IMR-90 (cell line): ENCODE measurements at regions not wholly inside any gene's neighbourhood (a gene's known extent, or its start where the extent isn't known, plus 50 kb on each side); places are given as distances from the start of the nearest gene placed in this dataset.

ENCODE experiments used
- ATAC-seq: fragments of 200-7000 bp; cut with Tn5 transposase; 2 replicates; pipeline ENCODE4 v1.9.1; 2020; ENCODE audit warnings: low read depth, mild to moderate bottlenecking, moderate library complexity
- BruUV-seq: library from RNA; stranded (reverse); fragments of 400-500 nt; replicated peaks from 2 replicates; lab custom pipeline; 2021; lab: Mats Ljungman, UMichigan
- CTCF ChIA-PET: fragments of 300-600 bp; formaldehyde crosslinking; extraction: SDS; loops from one replicate; lab custom pipeline; 2021; ENCODE audit warnings: antibody characterized with exemption; lab: Yijun Ruan, JAX
- POLR2A ChIA-PET: fragments of 300-600 bp; sonication (Branson Sonifier 250); formaldehyde crosslinking; loops from one replicate; lab custom pipeline; 2022; ENCODE audit warnings: antibody characterized with exemption; ENCODE audit not compliant: unreplicated experiment; lab: Charles Lee
- DNase-seq: peaks from one replicate; pipeline ENCODE4 v3.0.0; 2013
- H2AFZ ChIP-seq: replicated peaks from 2 replicates; pipeline ENCODE3; 2013; ENCODE audit warnings: low read length, mild to moderate bottlenecking; ENCODE audit not compliant: poor library complexity
- H2AK5ac ChIP-seq: 2 replicates; pipeline ENCODE4 v1.6.1; 2013; ENCODE audit warnings: low read depth, low read length, inconsistent platforms
- H2AK9ac ChIP-seq: replicated peaks from 2 replicates; pipeline ENCODE3; 2013; ENCODE audit warnings: mild to moderate bottlenecking, low read depth, low read length, moderate library complexity; ENCODE audit not compliant: poor library complexity
- H2BK120ac ChIP-seq: 2 replicates; pipeline ENCODE4 v1.6.1; 2013; ENCODE audit warnings: low read depth, low read length, inconsistent platforms
- H2BK15ac ChIP-seq: 3 replicates; pipeline ENCODE4 v1.6.1; 2013; ENCODE audit warnings: low read depth, low read length, inconsistent platforms
- H2BK20ac ChIP-seq: 2 replicates; pipeline ENCODE4 v1.6.1; 2013; ENCODE audit warnings: low read depth, mild to moderate bottlenecking, inconsistent platforms, low read length, moderate library complexity
- H2BK5ac ChIP-seq: 2 replicates; pipeline ENCODE4 v1.6.1; 2013; ENCODE audit warnings: mild to moderate bottlenecking, low read depth, low read length, inconsistent platforms; ENCODE audit not compliant: poor library complexity, severe bottlenecking
- H3K14ac ChIP-seq: replicated peaks from 2 replicates; pipeline ENCODE4 v1.6.1; 2013; ENCODE audit warnings: low read depth, low read length, inconsistent platforms
- H3K18ac ChIP-seq: 2 replicates; pipeline ENCODE4 v1.6.1; 2013; ENCODE audit warnings: low read depth, low read length, control low read depth
- H3K23ac ChIP-seq: 2 replicates; pipeline ENCODE4 v1.6.1; 2013; ENCODE audit warnings: low read depth, low read length, inconsistent platforms
- H3K27ac ChIP-seq: 2 replicates; pipeline ENCODE4 v1.5.1; 2013; ENCODE audit warnings: mild to moderate bottlenecking, control low read depth, low read length; ENCODE audit not compliant: insufficient read depth
- H3K27me3 ChIP-seq: 2 replicates; pipeline ENCODE4 v1.6.1; 2013; ENCODE audit warnings: low read length; ENCODE audit not compliant: control insufficient read depth, insufficient read depth
- H3K36me3 ChIP-seq: 2 replicates; pipeline ENCODE4 v1.6.1; 2013; ENCODE audit warnings: low read length, mixed read lengths; ENCODE audit not compliant: control insufficient read depth, insufficient read depth
- H3K4ac ChIP-seq: 2 replicates; pipeline ENCODE4 v1.6.1; 2013; ENCODE audit warnings: low read depth, low read length, inconsistent platforms
- H3K4me1 ChIP-seq: 2 replicates; pipeline ENCODE4 v1.6.1; 2013; ENCODE audit warnings: low read length, mixed read lengths; ENCODE audit not compliant: control insufficient read depth, insufficient read depth
- H3K4me2 ChIP-seq: 2 replicates; pipeline ENCODE4 v1.6.1; 2013; ENCODE audit warnings: low read depth, mild to moderate bottlenecking, control low read depth, low read length, moderate library complexity
- H3K4me3 ChIP-seq: 2 replicates; pipeline ENCODE4 v1.5.1; 2013; ENCODE audit warnings: low read depth, mild to moderate bottlenecking, control low read depth, low read length, moderate library complexity; ENCODE audit not compliant: insufficient read depth
- H3K56ac ChIP-seq: 2 replicates; pipeline ENCODE4 v1.6.1; 2013; ENCODE audit warnings: low read length, inconsistent platforms; ENCODE audit not compliant: insufficient read depth; ENCODE audit errors: extremely low read depth
- H3K79me1 ChIP-seq, 2 experiments: 2 replicates each; pipeline ENCODE4 v1.6.1; 2013; ENCODE audit warnings: low read length in 2 of 2, inconsistent platforms in 1 of 2, low read depth in 1 of 2
- H3K9ac ChIP-seq: 2 replicates; pipeline ENCODE4 v1.6.1; 2013; ENCODE audit warnings: low read depth, low read length, control low read depth
- H3K9me1 ChIP-seq: 2 replicates; pipeline ENCODE4 v1.6.1; 2013; ENCODE audit warnings: low read length, inconsistent platforms; ENCODE audit not compliant: insufficient read depth
- H3K9me3 ChIP-seq: 2 replicates; pipeline ENCODE4 v1.6.1; 2013; ENCODE audit warnings: low read length; ENCODE audit not compliant: control insufficient read depth, insufficient read depth
- H4K20me1 ChIP-seq: 2 replicates; pipeline ENCODE4 v1.6.1; 2013; ENCODE audit warnings: low read length, inconsistent platforms; ENCODE audit not compliant: insufficient read depth
- H4K5ac ChIP-seq: 2 replicates; pipeline ENCODE4 v1.6.1; 2013; ENCODE audit warnings: mild to moderate bottlenecking, low read depth, low read length, control low read depth
- H4K8ac ChIP-seq, 2 experiments: 2 replicates each; pipeline ENCODE4 v1.6.1; 2013; ENCODE audit warnings: low read depth in 2 of 2, low read length in 2 of 2, control low read depth in 1 of 2, inconsistent platforms in 1 of 2
- H4K91ac ChIP-seq: 2 replicates; pipeline ENCODE4 v1.6.1; 2013; ENCODE audit warnings: low read depth, low read length, inconsistent platforms; ENCODE audit not compliant: insufficient read depth
- CTCF ChIP-seq: conservative IDR thresholded peaks from 2 replicates; pipeline ENCODE4 v1.5.1; 2012; ENCODE audit warnings: mild to moderate bottlenecking, low read depth, low read length, improper control_type of control experiment
- MAFK ChIP-seq: IDR thresholded peaks from 2 replicates; pipeline ENCODE4 v1.6.1; 2012; ENCODE audit warnings: low read depth, low read length, improper control_type of control experiment
- POLR2A ChIP-seq: IDR thresholded peaks from 2 replicates; pipeline ENCODE4 v1.6.1; 2012; ENCODE audit warnings: mild to moderate bottlenecking, low read depth, low read length
- RFX5 ChIP-seq: IDR thresholded peaks from 2 replicates; pipeline ENCODE4 v1.8.0; 2012; ENCODE audit warnings: low read depth, mild to moderate bottlenecking, low read length, moderate library complexity
- SMC3 ChIP-seq: fragments of 150-350 bp; IDR thresholded peaks from 2 replicates; pipeline ENCODE4 v1.6.1; 2016; ENCODE audit warnings: low read depth, mild to moderate bottlenecking, antibody characterized with exemption, low read length, moderate library complexity
- USF2 ChIP-seq: fragments of 150-350 bp; IDR thresholded peaks from 2 replicates; pipeline ENCODE4 v1.6.1; 2017; ENCODE audit warnings: mild to moderate bottlenecking, antibody characterized with exemption, low read length, low read depth
- WGBS, 2 experiments: methylation state at CpG; one replicate each; pipeline versions ENCODE4 v1.1.5 to v1.1.7; 2013; ENCODE audit warnings: missing lambda C conversion rate in 2 of 2; ENCODE audit not compliant: insufficient read length in 1 of 2; ENCODE audit errors: extremely low coverage in 2 of 2; 5-methylcytosine and 5-hydroxymethylcytosine counted together
- dilution Hi-C: fragments of 300-500 bp; cut with HindIII; formaldehyde crosslinking; loops from one replicate; pipeline ENCODE4 v1.14.3; 2018; ENCODE audit warnings: low sequenced_read_pairs; ENCODE audit not compliant: unreplicated experiment
- in situ Hi-C: fragments of 300-500 bp; cut with MboI; formaldehyde crosslinking; loops from 3 replicates; pipeline ENCODE4 v1.14.3; 2019; ENCODE audit warnings: low sequenced_read_pairs, inconsistent platforms, mixed read lengths
- intact Hi-C: fragments of 100-400 bp; cut with micrococcal nuclease; formaldehyde crosslinking; loops from 2 replicates; pipeline ENCODE4 v1.10.0; 2022

- Histone ChIP-seq H3K9me3 (no peaks in the 10 kb centered on the region), H3K9ac (no peak overlapping the region), H2AFZ (peak overlapping the region; percentile 1), H4K20me1 (no peaks in the 10 kb centered on the region), H2AK5ac (no peak overlapping the region), H3K4me3 (no peak overlapping the region), H3K36me3 (no peaks in the 10 kb centered on the region), H3K18ac (no peak overlapping the region), H2BK20ac (no peak overlapping the region), H4K5ac (no peak overlapping the region), H3K23ac (no peak overlapping the region), H4K91ac (no peak overlapping the region), H3K4me1 (no peaks in the 10 kb centered on the region), H2AK9ac (no peak overlapping the region), H3K14ac (no peak overlapping the region), H3K27me3 (peaks cover 8% of the 10 kb centered on the region), H3K9me1 (no peaks in the 10 kb centered on the region), H3K56ac (no peak overlapping the region), H3K4ac (no peak overlapping the region), H2BK5ac (no peak overlapping the region), H3K27ac (no peak overlapping the region), H4K8ac (no peak overlapping the region), H3K4me2 (no peak overlapping the region), H3K79me1 (no peaks in the 10 kb centered on the region), H2BK120ac (no peak overlapping the region), H2BK15ac (no peak overlapping the region)
- dilution Hi-C loops: no loop called here
- ChIA-PET CTCF (no interaction called here), POLR2A (no interaction called here)
- DNase-seq (no peak), ATAC-seq (no peak)
- no TSS peak for BruUV-seq
- in situ Hi-C loops: no loop called here
- no peak for TF ChIP-seq CTCF
- TF ChIP-seq MAFK: no peak
- no peak for TF ChIP-seq RFX5
- TF ChIP-seq POLR2A: no peak
- no peak for TF ChIP-seq SMC3
- no peak for TF ChIP-seq USF2
- intact Hi-C loops: no loop called here
- 12% methylated on average over 16 of the region's 19 CpGs; no CpG with 5 or more reads in 1 of the 2 experiments for WGBS, 2 experiments
Observed at GRCh38 chr7:32319012-32319382, 171.2 kb downstream of the LSM5 start.
